Breast epithelium (tissue), 4 donors: ENCODE measurements at regions not wholly inside any gene's neighbourhood (a gene's known extent, or its start where the extent isn't known, plus 50 kb on each side); places are given as distances from the start of the nearest gene placed in this dataset.
"Not testable (repeated sequence)": the region's sequence is repeated elsewhere in the genome, so short reads cannot be mapped to it uniquely, and the experiment has no call there.

Experiments used
- DNase-seq, 2 donors: peaks; one replicate each; pipeline ENCODE4 v3.0.0-alpha.2; 2019; ENCODE audit warnings: low spot score in 2 of 2
- H3K27ac ChIP-seq, 2 donors: fragments of 200-600 bp; sonication (generic) in 1 of 2; one replicate each; pipeline ENCODE4 v1.5.1; 2016 to 2019; ENCODE audit warnings: mild to moderate bottlenecking in 1 of 2
- H3K27me3 ChIP-seq, 2 donors: fragments of 200-600 bp; sonication (generic) in 1 of 2; one replicate each; pipeline versions ENCODE4 v1.5.1 to v1.6.0; 2017 to 2019; ENCODE audit warnings: control low read depth in 1 of 2, mild to moderate bottlenecking in 1 of 2
- H3K36me3 ChIP-seq: fragments of 200-600 bp; one replicate; pipeline ENCODE4 v1.5.1; 2019
- H3K4me1 ChIP-seq, 2 donors: fragments of 200-600 bp; sonication (generic); one replicate each; pipeline ENCODE4 v1.5.1; 2016 to 2019; ENCODE audit warnings: control low read depth in 1 of 2
- H3K4me3 ChIP-seq, 3 donors: fragments of 200-600 bp; sonication (generic); 1 replicate in 2 of 3; 2 replicates in 1 of 3; pipeline ENCODE4 v1.5.1; 2016 to 2019; ENCODE audit warnings: mild to moderate bottlenecking in 3 of 3, moderate library complexity in 2 of 3
- H3K9me3 ChIP-seq, 2 donors: fragments of 200-600 bp; sonication (generic) in 1 of 2; one replicate each; pipeline ENCODE4 v1.5.1; 2016 to 2019; ENCODE audit warnings: control low read depth in 1 of 2
- POLR2A ChIP-seq: fragments of 450-650 bp; IDR thresholded peaks from one replicate; pipeline ENCODE4 v1.6.1; 2016; ENCODE audit warnings: antibody characterized with exemption, mild to moderate bottlenecking, moderate library complexity
- POLR2AphosphoS5 ChIP-seq, 3 donors: sonication (generic); formaldehyde crosslinking; IDR thresholded peaks; one replicate each; pipeline ENCODE4 v1.6.1; 2017; ENCODE audit warnings: antibody characterized with exemption in 3 of 3
- intact Hi-C: fragments of 100-400 bp; cut with DNase I; formaldehyde crosslinking; loops from one replicate; pipeline ENCODE4 v1.15.1; 2023; ENCODE audit warnings: low total_unique reads
- TF ChIP-seq, protein P1 (sequence below), 3 donors: fragments of 450-650 bp; IDR thresholded peaks; one replicate each; pipeline ENCODE4 v1.5.1; 2016 to 2017; ENCODE audit warnings: antibody characterized with exemption in 3 of 3, mild to moderate bottlenecking in 3 of 3, moderate library complexity in 3 of 3

DNA sequence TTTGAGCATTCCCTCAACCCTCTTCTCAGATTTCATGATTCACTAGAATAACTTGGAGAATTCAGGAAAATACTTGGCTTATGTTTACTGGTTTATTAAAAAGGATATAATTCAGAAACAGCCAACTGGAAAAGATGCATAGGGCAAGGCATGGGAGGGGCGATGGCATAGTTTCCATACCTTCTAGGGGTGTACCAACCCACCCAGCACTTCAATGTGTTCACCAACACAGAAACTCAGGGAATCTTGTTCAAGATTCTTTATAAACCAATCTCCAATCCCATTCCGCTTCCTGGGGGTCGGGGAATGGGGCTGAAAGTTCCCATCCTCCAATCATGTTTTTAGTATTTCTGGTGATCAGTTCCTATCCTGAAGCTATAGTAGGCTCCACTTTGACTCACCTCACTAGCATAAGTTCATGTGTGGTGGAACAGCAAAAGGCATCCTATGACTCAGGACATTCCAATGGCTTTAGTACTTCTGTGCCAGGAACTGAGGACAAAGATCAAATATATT is 164.4 kb downstream of the SIM1 start:
- H3K27ac ChIP-seq = no peak overlapping the region
- DNase-seq = no peak
- no peaks in the 10 kb centered on the region for H3K27me3 ChIP-seq
- no peak overlapping the region for H3K4me3 ChIP-seq
- intact Hi-C loops = no loop called here
- H3K36me3 ChIP-seq = no peaks in the 10 kb centered on the region
- no peaks in the 10 kb centered on the region for H3K9me3 ChIP-seq
- no peaks in the 10 kb centered on the region for H3K4me1 ChIP-seq
- TF ChIP-seq POLR2AphosphoS5 (IDR thresholded peaks at IDR 0.05) (no peak), POLR2A (no peak)
- TF ChIP-seq, protein P1, sequence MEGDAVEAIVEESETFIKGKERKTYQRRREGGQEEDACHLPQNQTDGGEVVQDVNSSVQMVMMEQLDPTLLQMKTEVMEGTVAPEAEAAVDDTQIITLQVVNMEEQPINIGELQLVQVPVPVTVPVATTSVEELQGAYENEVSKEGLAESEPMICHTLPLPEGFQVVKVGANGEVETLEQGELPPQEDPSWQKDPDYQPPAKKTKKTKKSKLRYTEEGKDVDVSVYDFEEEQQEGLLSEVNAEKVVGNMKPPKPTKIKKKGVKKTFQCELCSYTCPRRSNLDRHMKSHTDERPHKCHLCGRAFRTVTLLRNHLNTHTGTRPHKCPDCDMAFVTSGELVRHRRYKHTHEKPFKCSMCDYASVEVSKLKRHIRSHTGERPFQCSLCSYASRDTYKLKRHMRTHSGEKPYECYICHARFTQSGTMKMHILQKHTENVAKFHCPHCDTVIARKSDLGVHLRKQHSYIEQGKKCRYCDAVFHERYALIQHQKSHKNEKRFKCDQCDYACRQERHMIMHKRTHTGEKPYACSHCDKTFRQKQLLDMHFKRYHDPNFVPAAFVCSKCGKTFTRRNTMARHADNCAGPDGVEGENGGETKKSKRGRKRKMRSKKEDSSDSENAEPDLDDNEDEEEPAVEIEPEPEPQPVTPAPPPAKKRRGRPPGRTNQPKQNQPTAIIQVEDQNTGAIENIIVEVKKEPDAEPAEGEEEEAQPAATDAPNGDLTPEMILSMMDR (IDR thresholded peaks at IDR 0.05) = no peak

DNA sequence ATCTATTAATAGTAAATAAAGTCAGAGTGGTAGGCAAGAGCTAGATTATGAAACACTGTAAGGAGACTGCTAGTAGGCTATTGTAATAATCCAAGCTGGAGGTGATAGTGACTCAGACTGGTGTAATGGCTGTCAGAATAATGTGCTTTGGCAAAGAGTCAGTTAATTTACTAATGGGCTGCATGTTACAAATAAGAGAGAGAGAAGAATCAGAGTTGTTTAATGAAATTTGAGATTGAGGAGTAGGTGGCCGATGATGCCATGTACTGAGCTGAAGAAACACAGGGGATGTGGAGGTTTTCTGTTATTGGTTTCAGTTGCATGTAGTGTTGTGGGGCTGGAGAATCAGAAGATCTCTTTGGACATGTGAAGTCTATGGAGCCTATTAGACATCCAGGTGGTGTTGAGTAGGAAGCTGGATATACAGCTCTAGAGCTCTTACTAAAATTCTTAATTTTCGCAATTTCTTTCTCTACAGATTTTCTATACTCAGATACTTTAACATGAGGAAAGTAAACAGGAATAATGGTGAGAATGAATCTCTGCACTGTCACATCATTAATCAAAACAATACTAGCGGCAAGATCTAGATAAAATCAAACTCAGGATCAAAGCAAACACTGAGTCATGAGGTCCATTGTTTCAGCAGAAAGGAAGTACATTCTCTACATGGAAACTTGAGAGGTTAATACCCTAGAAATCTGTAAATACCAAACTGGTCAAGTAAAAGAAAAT is 167.7 kb downstream of the SIM1 start:
- H3K4me3 ChIP-seq = no peak overlapping the region
- no peaks in the 10 kb centered on the region for H3K27me3 ChIP-seq
- no peaks in the 10 kb centered on the region for H3K4me1 ChIP-seq
- no peak overlapping the region for H3K27ac ChIP-seq
- intact Hi-C loops = no loop called here
- no peak for TF ChIP-seq POLR2A
- TF ChIP-seq, protein P1 (IDR thresholded peaks at IDR 0.05) = no peak
- TF ChIP-seq POLR2AphosphoS5 (IDR thresholded peaks at IDR 0.05) = no peak
- H3K36me3 ChIP-seq = no peaks in the 10 kb centered on the region
- H3K9me3 ChIP-seq = no peaks in the 10 kb centered on the region
- no peak for DNase-seq

DNA sequence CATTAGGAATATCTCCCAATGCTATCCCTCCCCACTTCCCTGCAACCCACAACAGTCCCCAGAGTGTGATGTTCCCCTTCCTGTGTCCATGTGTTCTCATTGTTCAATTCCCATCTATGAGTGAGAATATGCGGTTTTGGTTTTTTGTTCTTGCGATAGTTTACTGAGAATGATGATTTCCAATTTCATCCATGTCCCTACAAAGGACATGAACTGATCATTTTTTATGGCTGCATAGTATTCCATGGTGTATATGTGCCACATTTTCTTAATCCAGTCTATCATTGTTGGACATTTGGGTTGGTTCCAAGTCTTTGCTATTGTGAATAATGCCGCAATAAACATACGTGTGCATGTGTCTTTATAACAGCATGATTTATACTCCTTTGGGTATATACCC is 169.5 kb downstream of the SIM1 start:
- intact Hi-C loops, DNase-seq, H3K4me1 ChIP-seq, H3K9me3 ChIP-seq, H3K36me3 ChIP-seq, H3K4me3 ChIP-seq, H3K27me3 ChIP-seq, H3K27ac ChIP-seq: not testable (repeated sequence)

DNA sequence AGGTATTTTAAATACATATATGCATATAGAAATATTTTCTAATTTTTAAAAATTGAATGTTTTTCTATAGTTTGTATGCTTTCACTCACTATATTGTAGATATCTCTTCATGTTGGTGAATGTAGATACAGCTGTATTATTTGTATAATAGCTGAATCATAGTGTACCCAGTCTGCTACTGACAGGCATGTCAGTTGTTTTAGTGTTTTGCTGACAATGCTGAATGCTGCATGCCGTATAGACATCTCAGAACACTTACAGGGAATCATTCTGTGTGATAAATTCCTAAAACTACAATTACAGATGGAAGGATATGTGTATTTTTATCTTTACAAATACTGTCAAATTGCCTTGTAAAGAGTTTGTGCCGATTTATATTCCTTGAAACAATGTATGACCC is 175.4 kb downstream of the SIM1 start:
- TF ChIP-seq, protein P1 (IDR thresholded peaks at IDR 0.05) = no peak
- TF ChIP-seq POLR2AphosphoS5 (IDR thresholded peaks at IDR 0.05) (no peak), POLR2A (no peak)
- H3K4me1 ChIP-seq = no peaks in the 10 kb centered on the region
- intact Hi-C loops = no loop called here
- no peaks in the 10 kb centered on the region for H3K27me3 ChIP-seq
- no peaks in the 10 kb centered on the region for H3K36me3 ChIP-seq
- DNase-seq = no peak
- H3K27ac ChIP-seq = no peak overlapping the region
- no peaks in the 10 kb centered on the region for H3K9me3 ChIP-seq
- H3K4me3 ChIP-seq = no peak overlapping the region

DNA sequence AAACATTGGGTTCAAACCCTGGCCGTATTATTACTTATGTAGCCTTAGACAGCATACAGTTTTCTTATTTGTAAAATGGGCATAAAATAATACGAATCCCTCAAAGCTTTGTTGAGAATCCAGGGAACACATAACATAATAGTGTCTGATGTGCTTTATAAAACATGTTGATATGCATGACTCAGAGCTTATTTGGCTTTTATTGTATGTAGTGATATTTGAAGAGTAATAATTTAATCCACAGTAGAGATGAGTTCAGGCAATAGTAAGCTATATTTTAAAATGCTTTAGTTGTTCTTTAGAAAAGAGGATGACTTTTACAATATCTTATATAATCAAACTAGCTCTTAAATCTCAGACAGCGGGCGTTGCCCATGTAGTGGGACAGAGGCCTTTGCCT is 176.4 kb downstream of the SIM1 start:
- no peak for DNase-seq
- Histone ChIP-seq H3K4me3 (no peak overlapping the region), H3K4me1 (no peaks in the 10 kb centered on the region), H3K27me3 (no peaks in the 10 kb centered on the region), H3K27ac (no peak overlapping the region), H3K9me3 (no peaks in the 10 kb centered on the region), H3K36me3 (no peaks in the 10 kb centered on the region)
- TF ChIP-seq POLR2AphosphoS5 (IDR thresholded peaks at IDR 0.05) (no peak), POLR2A (no peak)
- TF ChIP-seq, protein P1 (IDR thresholded peaks at IDR 0.05) = no peak
- intact Hi-C loops = no loop called here
